Omental fat pad (tissue), 3 donors: ENCODE measurements at regions not wholly inside any gene's neighbourhood (a gene's known extent, or its start where the extent isn't known, plus 50 kb on each side); places are given as distances from the start of the nearest gene placed in this dataset.

Experiments used
- ATAC-seq: fragments of 150-250 bp; one replicate; pipeline ENCODE4 v1.9.1; 2016; ENCODE audit warnings: mild to moderate bottlenecking, moderate library complexity; ENCODE audit not compliant: low FRiP score
- DNase-seq: peaks from one replicate; pipeline ENCODE4 v3.0.0-alpha.2; 2019; ENCODE audit warnings: low spot score
- TF ChIP-seq, protein P1 (sequence below), 3 donors: fragments of 450-650 bp; IDR thresholded peaks; one replicate each; pipeline ENCODE4 v1.5.1; 2016 to 2017; ENCODE audit warnings: antibody characterized with exemption in 3 of 3, mild to moderate bottlenecking in 3 of 3, moderate library complexity in 2 of 3

DNA sequence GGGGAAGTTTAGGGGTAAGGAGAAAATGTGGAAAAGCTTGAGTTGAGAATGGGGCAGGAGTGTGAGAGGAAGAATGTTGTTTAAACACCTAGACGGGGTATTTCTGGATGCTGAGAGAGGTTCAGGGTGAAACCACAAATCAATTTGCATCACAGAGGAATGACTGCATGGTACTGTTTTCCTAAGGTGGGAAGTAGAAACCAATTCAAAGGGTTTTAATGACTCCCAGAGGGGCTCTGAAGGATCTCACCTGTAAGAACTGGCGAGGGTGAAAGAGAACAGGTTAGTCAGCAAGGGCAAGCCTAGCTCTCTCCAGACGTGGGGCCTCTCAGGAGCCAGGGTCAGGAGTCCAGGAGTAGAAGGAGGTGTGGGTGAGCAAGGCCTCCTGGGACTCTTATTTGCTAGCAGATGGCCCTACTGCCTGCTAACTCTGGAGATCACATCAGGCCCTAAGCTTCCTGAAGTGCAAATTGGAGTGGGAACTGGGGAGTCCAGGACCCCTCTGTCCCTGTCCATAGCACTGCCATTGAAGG lies 133.0 kb upstream of the CELF4 start:
- no peak for ATAC-seq

GRCh38 chr18:37694516-37694915 lies 128.9 kb upstream of the CELF4 start:
- DNase-seq (no peak), ATAC-seq (no peak)
- TF ChIP-seq, protein P1, sequence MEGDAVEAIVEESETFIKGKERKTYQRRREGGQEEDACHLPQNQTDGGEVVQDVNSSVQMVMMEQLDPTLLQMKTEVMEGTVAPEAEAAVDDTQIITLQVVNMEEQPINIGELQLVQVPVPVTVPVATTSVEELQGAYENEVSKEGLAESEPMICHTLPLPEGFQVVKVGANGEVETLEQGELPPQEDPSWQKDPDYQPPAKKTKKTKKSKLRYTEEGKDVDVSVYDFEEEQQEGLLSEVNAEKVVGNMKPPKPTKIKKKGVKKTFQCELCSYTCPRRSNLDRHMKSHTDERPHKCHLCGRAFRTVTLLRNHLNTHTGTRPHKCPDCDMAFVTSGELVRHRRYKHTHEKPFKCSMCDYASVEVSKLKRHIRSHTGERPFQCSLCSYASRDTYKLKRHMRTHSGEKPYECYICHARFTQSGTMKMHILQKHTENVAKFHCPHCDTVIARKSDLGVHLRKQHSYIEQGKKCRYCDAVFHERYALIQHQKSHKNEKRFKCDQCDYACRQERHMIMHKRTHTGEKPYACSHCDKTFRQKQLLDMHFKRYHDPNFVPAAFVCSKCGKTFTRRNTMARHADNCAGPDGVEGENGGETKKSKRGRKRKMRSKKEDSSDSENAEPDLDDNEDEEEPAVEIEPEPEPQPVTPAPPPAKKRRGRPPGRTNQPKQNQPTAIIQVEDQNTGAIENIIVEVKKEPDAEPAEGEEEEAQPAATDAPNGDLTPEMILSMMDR (IDR thresholded peaks at IDR 0.05) = no peak

More for the DNA sequence above, 133.0 kb upstream of the CELF4 start:
- no peak for DNase-seq
- TF ChIP-seq, protein P1 (IDR thresholded peaks at IDR 0.05) = no peak

DNA sequence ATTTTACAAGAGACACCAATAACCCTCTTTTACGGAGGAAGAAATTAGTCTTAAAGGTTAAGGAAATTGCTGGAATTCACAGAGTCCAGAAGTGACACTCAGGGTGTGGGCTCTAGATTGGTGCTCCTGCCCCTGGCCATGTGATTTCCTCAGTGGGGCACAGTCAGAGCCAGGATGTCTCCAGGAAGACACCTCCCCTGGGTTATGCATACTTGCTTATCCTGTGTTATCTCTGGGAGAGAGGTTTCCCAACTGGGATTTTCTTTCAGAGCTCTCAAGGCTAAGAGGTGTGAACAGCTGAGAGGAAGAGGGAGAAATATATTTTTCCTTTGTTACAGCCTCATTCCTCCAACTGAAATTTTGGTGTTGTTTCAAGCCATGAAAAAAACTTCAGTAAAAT lies 125.6 kb upstream of the CELF4 start:
- DNase-seq (no peak), ATAC-seq (no peak)
- TF ChIP-seq, protein P1 (IDR thresholded peaks at IDR 0.05) = no peak

DNA sequence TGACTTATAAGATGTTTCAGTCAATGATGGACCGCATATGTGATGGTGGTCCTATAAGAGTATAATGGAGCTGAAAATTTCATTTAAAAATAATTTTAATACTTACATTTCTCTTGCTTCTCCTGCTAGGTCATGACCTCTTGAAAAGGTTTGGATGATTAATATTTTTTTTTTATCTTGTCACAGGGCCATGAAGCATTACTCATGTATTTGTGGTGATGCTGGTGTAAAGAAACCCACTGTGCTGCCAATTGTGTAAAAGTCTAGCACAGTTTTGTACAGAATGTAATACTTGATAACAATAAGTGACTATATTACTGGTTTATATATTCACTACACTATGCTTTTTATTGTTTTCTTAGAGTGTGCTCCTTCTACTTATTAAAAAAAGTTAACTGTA lies 124.2 kb upstream of the CELF4 start:
- DNase-seq = no peak

GRCh38 chr18:37684590-37684989 lies 119.0 kb upstream of the CELF4 start:
- no peak for DNase-seq
- no peak for ATAC-seq
- TF ChIP-seq, protein P1 (IDR thresholded peaks at IDR 0.05) = no peak

More for the DNA sequence above, 124.2 kb upstream of the CELF4 start:
- TF ChIP-seq, protein P1 (IDR thresholded peaks at IDR 0.05) = no peak
- ATAC-seq = no peak

DNA sequence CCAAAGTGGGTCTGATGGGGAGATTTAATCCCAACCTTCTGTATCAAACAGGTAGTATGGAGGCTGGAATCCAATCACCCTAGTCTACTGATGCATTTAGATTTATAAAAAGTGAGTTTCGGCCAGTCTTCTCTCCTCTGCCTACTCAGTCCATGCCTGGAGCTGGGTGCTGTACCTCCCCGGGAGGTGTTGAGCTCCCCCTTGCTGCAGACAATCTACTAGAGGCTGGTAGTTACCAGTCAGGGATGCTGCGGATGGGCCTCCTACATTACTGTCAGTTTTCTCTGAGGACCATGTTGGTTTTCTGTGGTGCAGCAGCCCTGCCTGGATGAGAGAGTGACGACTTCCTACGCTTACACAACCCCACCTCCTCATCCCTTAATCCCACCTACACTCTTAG lies 118.6 kb upstream of the CELF4 start:
- no peak for DNase-seq
- TF ChIP-seq, protein P1 (IDR thresholded peaks at IDR 0.05) = no peak
- no peak for ATAC-seq

DNA sequence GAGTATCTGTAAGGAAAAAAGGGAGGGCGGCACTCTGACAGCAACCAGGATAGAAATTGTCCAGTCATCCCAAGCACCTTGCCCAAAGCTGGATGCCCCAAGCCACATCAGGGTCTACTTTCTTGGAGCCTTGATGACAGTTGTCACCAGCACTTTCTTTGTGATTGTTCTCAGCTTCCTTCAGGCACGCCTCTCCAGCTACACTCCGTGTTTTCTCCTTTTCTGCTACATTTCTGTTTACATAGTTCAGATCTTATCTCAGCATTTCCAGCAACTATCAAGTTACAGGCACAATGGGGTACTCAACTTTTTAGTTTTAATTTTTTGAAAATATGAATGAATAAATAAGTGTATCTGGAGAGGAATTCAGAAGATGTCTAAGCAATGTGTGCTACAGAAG lies 115.3 kb upstream of the CELF4 start:
- no peak for ATAC-seq
- TF ChIP-seq, protein P1 (IDR thresholded peaks at IDR 0.05) = no peak
- DNase-seq = no peak
